ENCODE measurements at regions not wholly inside any gene's neighbourhood (a gene's known extent, or its start where the extent isn't known, plus 50 kb on each side); places are given as distances from the start of the nearest gene placed in this dataset.

GRCh38 chr18:59801576-59801975, 98.2 kb upstream of the PMAIP1 start:
- TF ChIP-seq CTCF (IDR thresholded peaks at IDR 0.05) (no peak), POLR2A (IDR thresholded peaks at IDR 0.05) (no peak)
